Subcutaneous abdominal adipose tissue (tissue), 5 donors: ENCODE measurements at regions not wholly inside any gene's neighbourhood (a gene's known extent, or its start where the extent isn't known, plus 50 kb on each side); places are given as distances from the start of the nearest gene placed in this dataset.

Experiments used
- H3K27ac ChIP-seq: one replicate; pipeline ENCODE4 v1.7.0; 2013; ENCODE audit warnings: low read depth, mild to moderate bottlenecking, inconsistent platforms, low read length, moderate library complexity
- H3K27me3 ChIP-seq, 5 donors: one replicate each; pipeline ENCODE4 v1.7.0; 2013; ENCODE audit warnings: low read length in 5 of 5, inconsistent platforms in 1 of 5; ENCODE audit not compliant: control insufficient read depth in 5 of 5, insufficient read depth in 4 of 5
- H3K36me3 ChIP-seq, 5 donors: one replicate each; pipeline ENCODE4 v1.7.0; 2013; ENCODE audit warnings: low read length in 5 of 5; ENCODE audit not compliant: control insufficient read depth in 5 of 5, insufficient read depth in 5 of 5
- H3K4me1 ChIP-seq, 5 donors: one replicate each; pipeline ENCODE4 v1.7.0; 2013; ENCODE audit warnings: low read length in 5 of 5, mild to moderate bottlenecking in 3 of 5, moderate library complexity in 1 of 5; ENCODE audit not compliant: control insufficient read depth in 5 of 5, insufficient read depth in 5 of 5
- H3K4me3 ChIP-seq, 5 donors: one replicate each; pipeline ENCODE4 v1.7.0; 2013; ENCODE audit warnings: low read length in 5 of 5, low read depth in 1 of 5
- H3K9ac ChIP-seq, 5 donors: one replicate each; pipeline ENCODE4 v1.7.0; 2013; ENCODE audit warnings: low read length in 5 of 5, mild to moderate bottlenecking in 4 of 5, moderate library complexity in 3 of 5
- H3K9me3 ChIP-seq, 5 donors: one replicate each; pipeline ENCODE4 v1.7.0; 2013; ENCODE audit warnings: low read length in 5 of 5; ENCODE audit not compliant: control insufficient read depth in 5 of 5
- donor health status: healthy.
- donor health status: healthy.
- donor health status: healthy.
- donor health status: healthy.
- donor health status: healthy.

GRCh38 chr18:21991886-21992285 lies 177.5 kb upstream of the GATA6 start:
- Histone ChIP-seq H3K4me3 (no peak overlapping the region), H3K27me3 (no peaks in the 10 kb centered on the region), H3K4me1 (no peaks in the 10 kb centered on the region), H3K9me3 (no peaks in the 10 kb centered on the region), H3K36me3 (no peaks in the 10 kb centered on the region), H3K9ac (no peak overlapping the region), H3K27ac (no peak overlapping the region)

DNA sequence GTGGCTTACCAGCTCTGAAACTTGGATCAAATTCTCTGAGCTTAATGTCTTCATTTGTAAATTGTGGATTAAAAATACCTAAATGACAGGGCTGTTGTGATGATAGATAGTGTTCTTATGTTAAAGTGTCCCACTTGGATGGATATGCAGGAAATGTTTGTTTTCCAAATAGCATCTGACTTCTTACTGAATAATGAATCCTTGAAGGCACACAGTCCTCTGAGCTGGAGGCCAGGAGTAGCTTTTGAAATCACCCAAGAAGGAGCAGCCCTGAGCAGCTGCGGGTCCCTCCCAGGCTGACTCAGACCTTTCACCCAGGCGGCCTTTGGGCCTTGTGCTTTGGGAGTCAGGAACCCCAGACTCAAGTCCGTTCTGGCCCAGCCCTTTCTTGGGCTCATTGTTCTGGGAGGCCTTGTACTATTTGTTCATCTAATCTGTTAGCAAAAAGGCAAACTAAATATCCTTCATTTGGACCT lies 173.0 kb upstream of the GATA6 start:
- H3K27ac ChIP-seq: no peak overlapping the region
- peak overlapping the region in 1 of 5 donors; percentile 21 for H3K9ac ChIP-seq
- H3K4me1 ChIP-seq: no peaks in the 10 kb centered on the region
- no peaks in the 10 kb centered on the region for H3K9me3 ChIP-seq
- no peaks in the 10 kb centered on the region for H3K36me3 ChIP-seq
- H3K4me3 ChIP-seq: no peak overlapping the region
- H3K27me3 ChIP-seq: no peaks in the 10 kb centered on the region

DNA sequence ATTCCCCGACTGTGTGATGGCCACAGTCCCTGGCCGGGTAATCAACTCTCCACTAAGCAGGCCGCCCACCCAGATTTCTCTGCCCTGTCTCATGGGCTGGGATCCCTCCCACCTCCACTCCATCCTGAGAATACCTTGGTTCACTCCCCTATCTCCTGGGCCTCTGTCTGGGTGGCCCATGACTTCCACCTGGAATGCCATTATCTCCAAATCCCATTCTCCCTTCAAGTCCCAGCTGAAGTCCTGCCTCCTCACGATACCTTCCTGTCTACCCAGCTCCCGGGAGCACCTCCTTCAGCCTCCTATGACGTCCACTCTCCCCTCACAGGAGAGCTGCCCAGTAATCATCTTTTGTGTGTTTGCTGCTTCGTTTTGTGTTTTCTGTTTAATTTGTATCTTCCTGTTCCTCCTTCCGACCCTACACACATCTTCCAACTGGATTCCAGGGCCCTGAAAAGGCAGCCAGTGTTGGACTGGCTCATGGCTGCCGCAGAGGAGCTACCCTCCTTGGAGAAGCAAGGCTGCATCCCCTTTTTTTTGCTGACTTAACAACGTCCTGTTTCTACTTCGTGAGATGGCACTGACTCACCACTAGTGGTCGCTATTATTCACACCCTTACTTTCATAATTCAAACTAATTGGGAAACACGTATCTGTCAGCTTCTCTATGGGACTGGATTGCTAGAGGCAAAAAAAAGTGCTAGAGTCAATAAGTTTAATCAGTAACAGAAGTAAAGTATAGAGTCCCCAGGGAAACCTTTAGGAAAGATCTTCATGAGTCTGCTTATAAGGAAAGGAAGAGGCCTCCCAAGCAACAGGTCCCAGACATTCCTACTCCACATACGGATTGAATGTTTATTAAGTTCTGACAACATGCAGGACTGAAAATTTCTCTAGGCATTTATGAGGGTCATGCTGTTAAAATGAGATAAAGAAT lies 171.9 kb upstream of the GATA6 start:
- Histone ChIP-seq H3K9ac (no peak overlapping the region), H3K9me3 (no peaks in the 10 kb centered on the region), H3K27ac (no peak overlapping the region)

DNA sequence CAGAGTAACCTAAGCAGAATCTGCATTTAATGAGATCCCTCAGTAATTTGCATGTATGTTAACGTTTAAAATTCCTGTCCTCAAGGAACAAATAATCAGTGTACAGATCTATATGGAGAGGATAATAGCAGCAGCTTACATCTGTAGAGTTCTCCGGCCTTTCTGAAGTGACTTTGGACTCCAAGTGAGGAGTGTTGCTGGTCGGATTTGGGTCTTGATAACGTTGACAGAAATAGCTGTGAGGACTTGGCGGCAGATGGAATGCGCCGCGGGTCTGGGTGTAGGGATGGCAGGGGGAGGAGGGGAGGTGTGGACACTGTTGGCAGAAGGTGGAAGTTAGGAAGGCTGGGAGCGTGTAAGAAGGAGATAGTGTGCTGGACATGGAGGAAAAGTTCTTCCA lies 170.9 kb upstream of the GATA6 start:
- H3K27me3 ChIP-seq: no peaks in the 10 kb centered on the region
- H3K4me1 ChIP-seq: no peaks in the 10 kb centered on the region
- no peak overlapping the region for H3K27ac ChIP-seq
- no peaks in the 10 kb centered on the region for H3K36me3 ChIP-seq
- no peak overlapping the region for H3K4me3 ChIP-seq
- no peaks in the 10 kb centered on the region for H3K9me3 ChIP-seq
- no peak overlapping the region for H3K9ac ChIP-seq

More for the DNA sequence above, 171.9 kb upstream of the GATA6 start:
- no peaks in the 10 kb centered on the region for H3K27me3 ChIP-seq
- no peaks in the 10 kb centered on the region for H3K4me1 ChIP-seq
- no peak overlapping the region for H3K4me3 ChIP-seq
- H3K36me3 ChIP-seq: no peaks in the 10 kb centered on the region

DNA sequence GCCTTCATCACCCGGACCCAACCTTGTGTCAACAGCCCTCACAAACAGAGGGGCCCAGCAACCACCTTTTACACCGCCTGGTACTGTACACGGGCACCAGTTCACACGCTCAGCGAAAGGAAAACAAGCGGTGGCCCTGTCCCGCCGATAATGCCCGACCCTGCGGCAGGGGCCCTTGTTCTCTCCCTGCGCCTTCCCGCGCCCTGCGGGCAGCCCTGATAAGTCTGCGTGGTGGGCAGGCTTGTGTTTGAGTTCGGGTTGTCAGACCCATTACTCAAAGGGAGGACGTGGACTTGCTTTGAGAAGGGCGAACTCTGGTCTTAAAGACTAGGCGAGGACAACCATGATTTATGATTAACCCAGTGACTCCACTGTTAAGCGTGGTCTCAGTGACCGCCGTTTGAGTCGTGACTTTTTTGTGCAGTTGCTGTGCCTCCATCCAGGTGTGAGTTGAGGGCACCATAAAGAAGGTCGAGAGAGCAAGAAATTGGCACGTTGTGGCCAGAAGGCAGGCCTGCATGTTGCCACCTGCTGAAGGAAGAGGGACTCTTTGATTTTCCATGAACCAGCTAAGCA lies 167.4 kb upstream of the GATA6 start:
- Histone ChIP-seq H3K9ac (no peak overlapping the region), H3K4me3 (no peak overlapping the region), H3K9me3 (no peaks in the 10 kb centered on the region), H3K36me3 (no peaks in the 10 kb centered on the region), H3K27ac (no peak overlapping the region), H3K27me3 (no peaks in the 10 kb centered on the region), H3K4me1 (peaks cover 0 to 3% (median 0%) of the 10 kb centered on the region in 5 donors)

DNA sequence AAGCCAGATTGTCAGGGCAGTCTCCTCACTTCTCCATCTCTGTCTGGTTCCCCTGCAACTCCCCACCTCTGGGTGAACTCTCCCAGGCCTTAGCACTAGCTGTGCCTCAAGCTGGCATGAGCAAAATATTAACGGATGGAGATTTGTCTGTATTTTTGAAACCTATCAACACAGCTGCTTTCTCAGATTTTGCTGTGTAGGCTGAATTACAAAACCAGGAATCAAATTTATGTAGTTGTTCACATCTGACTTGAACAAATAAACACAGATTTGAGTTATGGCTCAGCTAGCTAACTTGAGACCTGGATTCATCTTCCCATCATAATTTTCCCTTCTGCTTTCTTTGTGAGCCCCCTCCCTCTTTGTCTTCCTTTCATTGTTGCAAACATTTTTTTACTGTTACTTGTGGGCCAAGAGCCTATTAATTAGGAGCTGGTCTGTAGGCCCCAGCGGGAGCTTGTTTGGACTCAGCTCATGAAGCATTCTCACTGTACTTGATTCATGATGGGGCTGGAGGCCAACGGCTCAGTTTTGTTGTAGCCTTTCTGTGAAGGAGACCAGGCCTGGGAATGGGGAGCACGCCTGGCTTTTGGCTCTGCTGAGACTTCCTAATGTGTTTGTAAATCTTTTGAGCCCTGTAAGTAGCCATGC lies 164.1 kb upstream of the GATA6 start:
- Histone ChIP-seq H3K27me3 (no peaks in the 10 kb centered on the region), H3K9me3 (peaks cover 0 to 10% (median 5%) of the 10 kb centered on the region in 5 donors), H3K4me3 (no peak overlapping the region), H3K9ac (no peak overlapping the region), H3K27ac (no peak overlapping the region), H3K4me1 (peaks cover 0 to 3% (median 0%) of the 10 kb centered on the region in 5 donors), H3K36me3 (no peaks in the 10 kb centered on the region)

DNA sequence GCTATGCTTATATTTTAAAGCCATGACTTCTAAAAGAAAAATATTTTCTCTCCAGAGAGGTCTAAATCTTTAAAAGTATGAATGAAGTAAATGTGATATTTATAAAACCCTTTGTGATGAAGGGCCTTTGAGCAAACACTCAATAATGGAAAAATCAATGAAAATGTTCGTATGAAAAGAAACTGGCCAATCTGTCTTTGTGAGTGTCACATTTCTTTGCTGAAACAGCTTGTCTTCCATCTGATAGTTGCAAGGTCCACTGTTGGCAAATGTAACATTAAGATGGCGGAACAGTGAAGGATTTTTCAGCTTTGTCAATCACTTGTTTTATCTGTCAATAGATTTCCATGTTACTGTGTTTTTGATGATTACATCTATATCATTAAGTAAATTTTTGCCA lies 162.9 kb upstream of the GATA6 start:
- Histone ChIP-seq H3K9ac (no peak overlapping the region), H3K27ac (no peak overlapping the region), H3K9me3 (peaks cover 0 to 10% (median 5%) of the 10 kb centered on the region in 5 donors), H3K27me3 (no peaks in the 10 kb centered on the region), H3K36me3 (no peaks in the 10 kb centered on the region), H3K4me1 (peaks cover 0 to 3% (median 0%) of the 10 kb centered on the region in 5 donors), H3K4me3 (no peak overlapping the region)

DNA sequence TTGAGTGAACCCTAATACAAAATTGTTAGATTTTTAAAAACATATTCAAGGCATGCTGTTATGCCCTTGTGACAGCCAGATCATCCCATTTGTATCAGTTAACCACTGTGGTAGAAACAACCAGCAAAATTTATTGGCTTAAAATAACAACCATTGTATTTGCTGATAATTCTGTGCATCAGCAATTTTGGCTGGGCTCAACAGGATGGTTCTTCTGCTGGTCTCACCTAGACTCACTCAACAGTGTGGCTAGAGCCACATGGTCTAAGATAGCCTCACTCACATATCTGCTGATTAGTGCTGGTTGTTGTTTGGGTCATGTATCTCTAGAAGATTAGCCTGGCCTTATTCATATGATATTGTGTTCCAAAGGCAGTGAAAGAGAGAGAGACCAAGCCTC lies 160.1 kb upstream of the GATA6 start:
- Histone ChIP-seq H3K4me3 (no peak overlapping the region), H3K9ac (no peak overlapping the region), H3K4me1 (peaks cover 0 to 3% (median 0%) of the 10 kb centered on the region in 5 donors), H3K9me3 (peaks cover 5 to 15% (median 9%) of the 10 kb centered on the region in 5 donors), H3K27me3 (no peaks in the 10 kb centered on the region), H3K27ac (no peak overlapping the region), H3K36me3 (no peaks in the 10 kb centered on the region)

- H3K9ac ChIP-seq: no peak overlapping the region
- no peak overlapping the region for H3K27ac ChIP-seq
- H3K4me1 ChIP-seq: no peaks in the 10 kb centered on the region
- peaks cover 5 to 15% (median 9%) of the 10 kb centered on the region in 5 donors for H3K9me3 ChIP-seq
- no peaks in the 10 kb centered on the region for H3K36me3 ChIP-seq
- H3K4me3 ChIP-seq: no peak overlapping the region
- no peaks in the 10 kb centered on the region for H3K27me3 ChIP-seq
Observed at GRCh38 chr18:22013993-22014392, 155.4 kb upstream of the GATA6 start.

DNA sequence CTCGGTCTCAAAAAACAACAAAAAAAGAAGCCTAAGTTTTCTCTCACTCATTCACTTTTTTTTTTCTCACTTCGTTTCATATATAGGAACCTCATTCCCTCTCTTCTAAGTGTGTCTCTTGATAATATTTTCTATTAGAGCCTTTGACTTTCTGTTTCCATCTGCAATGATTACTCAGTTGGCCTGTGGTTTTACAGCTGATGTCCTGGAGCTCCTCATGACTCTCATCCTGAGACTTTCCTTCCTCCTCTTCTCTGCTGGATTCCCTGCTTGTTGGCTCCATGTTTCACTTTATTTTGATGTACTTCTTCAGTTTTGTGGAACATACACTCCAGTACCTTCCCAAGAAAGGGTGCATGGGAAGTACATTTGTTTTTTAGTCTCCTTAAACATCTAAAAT lies 154.2 kb upstream of the GATA6 start:
- no peaks in the 10 kb centered on the region for H3K27me3 ChIP-seq
- H3K9ac ChIP-seq: no peak overlapping the region
- H3K4me3 ChIP-seq: no peak overlapping the region
- H3K36me3 ChIP-seq: no peaks in the 10 kb centered on the region
- H3K27ac ChIP-seq: no peak overlapping the region
- H3K9me3 ChIP-seq: peaks cover 3 to 9% (median 5%) of the 10 kb centered on the region in 5 donors
- no peaks in the 10 kb centered on the region for H3K4me1 ChIP-seq
